Fibroblast of lung (primary cell): ENCODE measurements at regions not wholly inside any gene's neighbourhood (a gene's known extent, or its start where the extent isn't known, plus 50 kb on each side); places are given as distances from the start of the nearest gene placed in this dataset.
"Not testable (repeated sequence)": the region's sequence is repeated elsewhere in the genome, so short reads cannot be mapped to it uniquely, and the experiment has no call there.

ENCODE experiments used
- EZH2 ChIP-seq: IDR thresholded peaks from 2 replicates; pipeline ENCODE4 v1.5.1; 2012; ENCODE audit warnings: low read length, control low read depth, mild to moderate bottlenecking; ENCODE audit errors: missing control alignments
- TF ChIP-seq, protein P1 (sequence below), 2 donors: IDR thresholded peaks in 1 of 2; conservative IDR thresholded peaks in 1 of 2; 1 replicate in 1 of 2; 2 replicates in 1 of 2; pipeline ENCODE4 v1.5.1; 2011 to 2012; ENCODE audit warnings: low read length in 2 of 2, control low read depth in 1 of 2, inconsistent platforms in 1 of 2, low read depth in 1 of 2, mild to moderate bottlenecking in 1 of 2

DNA sequence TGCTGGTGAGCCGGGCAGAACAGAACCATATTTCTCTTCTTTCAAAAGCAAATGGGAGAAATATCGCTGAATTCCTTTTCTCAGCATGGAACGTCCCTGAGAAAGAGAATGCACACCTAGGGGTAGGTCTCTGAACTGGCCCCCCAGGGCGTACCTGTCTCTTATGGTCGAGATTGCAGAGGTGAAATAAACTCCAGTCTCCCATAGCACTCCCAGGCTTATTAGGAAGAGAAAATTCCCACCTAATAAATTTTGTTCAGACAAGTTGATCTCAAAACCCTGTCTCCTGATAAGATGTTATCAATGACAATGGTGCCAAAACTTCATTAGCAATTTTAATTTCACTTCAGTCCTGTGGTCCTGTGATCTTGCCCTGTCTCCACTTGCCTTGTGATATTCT, 106.6 kb upstream of the FAM90A26 start:
- TF ChIP-seq, protein P1, sequence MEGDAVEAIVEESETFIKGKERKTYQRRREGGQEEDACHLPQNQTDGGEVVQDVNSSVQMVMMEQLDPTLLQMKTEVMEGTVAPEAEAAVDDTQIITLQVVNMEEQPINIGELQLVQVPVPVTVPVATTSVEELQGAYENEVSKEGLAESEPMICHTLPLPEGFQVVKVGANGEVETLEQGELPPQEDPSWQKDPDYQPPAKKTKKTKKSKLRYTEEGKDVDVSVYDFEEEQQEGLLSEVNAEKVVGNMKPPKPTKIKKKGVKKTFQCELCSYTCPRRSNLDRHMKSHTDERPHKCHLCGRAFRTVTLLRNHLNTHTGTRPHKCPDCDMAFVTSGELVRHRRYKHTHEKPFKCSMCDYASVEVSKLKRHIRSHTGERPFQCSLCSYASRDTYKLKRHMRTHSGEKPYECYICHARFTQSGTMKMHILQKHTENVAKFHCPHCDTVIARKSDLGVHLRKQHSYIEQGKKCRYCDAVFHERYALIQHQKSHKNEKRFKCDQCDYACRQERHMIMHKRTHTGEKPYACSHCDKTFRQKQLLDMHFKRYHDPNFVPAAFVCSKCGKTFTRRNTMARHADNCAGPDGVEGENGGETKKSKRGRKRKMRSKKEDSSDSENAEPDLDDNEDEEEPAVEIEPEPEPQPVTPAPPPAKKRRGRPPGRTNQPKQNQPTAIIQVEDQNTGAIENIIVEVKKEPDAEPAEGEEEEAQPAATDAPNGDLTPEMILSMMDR (conservative IDR thresholded peaks at IDR 0.05 in 1 of 2, IDR thresholded peaks at IDR 0.05 in 1 of 2; ENCODE audit: low read depth in 1 of 2, low read length in 2 of 2), result not testable (repeated sequence)
- TF ChIP-seq EZH2, result not testable (repeated sequence)
